ENCODE measurements at regions not wholly inside any gene's neighbourhood (a gene's known extent, or its start where the extent isn't known, plus 50 kb on each side); places are given as distances from the start of the nearest gene placed in this dataset.
"Not testable (repeated sequence)": the region's sequence is repeated elsewhere in the genome, so short reads cannot be mapped to it uniquely, and the experiment has no call there.

DNA sequence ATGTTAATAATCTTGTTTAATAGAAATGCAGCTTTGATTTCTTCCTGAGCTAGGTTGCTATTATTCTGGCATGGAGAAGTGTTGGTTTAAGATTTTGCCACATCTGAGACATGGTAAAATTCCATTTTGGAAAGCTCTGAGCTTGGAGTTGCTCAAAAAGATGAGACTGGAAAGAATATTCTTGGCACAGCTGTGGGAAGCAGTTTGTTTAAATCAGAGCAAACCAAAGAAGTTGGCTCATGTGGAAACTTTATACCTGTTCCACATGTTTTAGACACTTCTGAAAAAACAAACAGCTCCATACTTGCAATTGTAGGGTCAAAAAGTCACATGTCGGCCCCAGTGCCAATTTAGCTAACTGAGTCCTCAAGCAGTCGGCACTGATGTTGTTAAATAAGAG, 116.6 kb downstream of the SLC4A3 start:
- intact Hi-C loops (cut with DNase I) = loop anchor here in 1 of 4 donors (10.0 kb wide), 3 partner anchors 171 to 941 kb away; no protein-coding TSS in a partner anchor
- 60 to 75% (median 68%) methylated on average over 2 of the region's 2 CpGs for WGBS, 3 donors
- Histone ChIP-seq H3K9me3 (no peaks in the 10 kb centered on the region), H3K4me1 (ENCODE audit: insufficient read depth) (peaks cover 7% of the 10 kb centered on the region), H3K36me3 (no peaks in the 10 kb centered on the region), H3K4me3 (no peak overlapping the region), H3K27ac (no peak overlapping the region), H3K27me3 (no peaks in the 10 kb centered on the region)
- no peak for TF ChIP-seq POLR2A (IDR thresholded peaks at IDR 0.05)
- no peak for DNase-seq

DNA sequence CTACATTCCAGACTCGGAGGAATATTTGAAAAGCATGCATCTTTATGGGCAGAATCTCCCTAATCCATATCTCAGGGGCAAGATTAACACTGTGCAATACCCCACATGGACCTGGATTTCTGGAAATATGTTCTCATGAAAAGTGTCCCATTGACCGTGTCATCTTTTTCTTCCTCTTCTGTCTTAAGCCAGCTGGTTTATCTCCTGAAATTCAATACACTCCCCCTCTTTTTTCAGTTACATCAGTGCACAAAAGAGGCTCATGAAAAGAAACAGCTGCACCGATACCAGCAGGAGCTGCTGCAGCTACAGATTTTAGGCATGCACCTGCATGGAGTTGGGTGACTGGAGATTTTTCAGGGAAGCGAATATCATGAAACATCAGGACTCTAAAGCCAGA, 117.2 kb downstream of the SLC4A3 start:
- no peaks in the 10 kb centered on the region for H3K9me3 ChIP-seq
- H3K27me3 ChIP-seq = no peaks in the 10 kb centered on the region
- no peak overlapping the region for H3K27ac ChIP-seq
- TF ChIP-seq EP300 (IDR thresholded peaks at IDR 0.05) (no peak), POLR2A (IDR thresholded peaks at IDR 0.05) (no peak)
- TF ChIP-seq, protein P1, sequence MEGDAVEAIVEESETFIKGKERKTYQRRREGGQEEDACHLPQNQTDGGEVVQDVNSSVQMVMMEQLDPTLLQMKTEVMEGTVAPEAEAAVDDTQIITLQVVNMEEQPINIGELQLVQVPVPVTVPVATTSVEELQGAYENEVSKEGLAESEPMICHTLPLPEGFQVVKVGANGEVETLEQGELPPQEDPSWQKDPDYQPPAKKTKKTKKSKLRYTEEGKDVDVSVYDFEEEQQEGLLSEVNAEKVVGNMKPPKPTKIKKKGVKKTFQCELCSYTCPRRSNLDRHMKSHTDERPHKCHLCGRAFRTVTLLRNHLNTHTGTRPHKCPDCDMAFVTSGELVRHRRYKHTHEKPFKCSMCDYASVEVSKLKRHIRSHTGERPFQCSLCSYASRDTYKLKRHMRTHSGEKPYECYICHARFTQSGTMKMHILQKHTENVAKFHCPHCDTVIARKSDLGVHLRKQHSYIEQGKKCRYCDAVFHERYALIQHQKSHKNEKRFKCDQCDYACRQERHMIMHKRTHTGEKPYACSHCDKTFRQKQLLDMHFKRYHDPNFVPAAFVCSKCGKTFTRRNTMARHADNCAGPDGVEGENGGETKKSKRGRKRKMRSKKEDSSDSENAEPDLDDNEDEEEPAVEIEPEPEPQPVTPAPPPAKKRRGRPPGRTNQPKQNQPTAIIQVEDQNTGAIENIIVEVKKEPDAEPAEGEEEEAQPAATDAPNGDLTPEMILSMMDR (IDR thresholded peaks at IDR 0.05) = no peak
- intact Hi-C loops (cut with DNase I) = loop anchor here in 1 of 4 donors (10.0 kb wide), 3 partner anchors 170 to 940 kb away; no protein-coding TSS in a partner anchor
- peaks cover 7% of the 10 kb centered on the region for H3K4me1 ChIP-seq (ENCODE audit: insufficient read depth)
- H3K4me3 ChIP-seq = no peak overlapping the region
- no peaks in the 10 kb centered on the region for H3K36me3 ChIP-seq
- WGBS, 3 donors = 25 to 28% (median 25%) methylated on average over 4 of the region's 4 CpGs
- DNase-seq = no peak

DNA sequence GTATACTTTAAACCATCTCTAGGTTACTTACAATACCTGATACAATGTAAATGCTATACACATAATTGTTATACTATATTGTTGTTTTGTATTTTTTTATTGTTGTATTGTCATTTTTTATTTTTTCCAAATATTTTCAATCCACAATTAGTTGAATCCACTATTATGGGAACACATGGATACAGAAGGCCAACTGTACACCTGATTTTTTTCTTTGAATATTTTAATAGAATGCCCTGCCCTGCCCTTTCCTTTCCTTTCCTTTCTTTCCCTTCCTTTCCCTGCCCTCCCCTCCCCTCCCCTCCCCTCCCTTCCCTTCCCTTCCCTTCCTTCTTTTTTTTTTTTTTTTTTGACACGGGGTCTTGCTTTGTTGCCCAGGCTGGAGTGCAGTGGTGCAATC, 120.2 kb downstream of the SLC4A3 start:
- Histone ChIP-seq H3K27ac (no peak overlapping the region), H3K4me1 (ENCODE audit: insufficient read depth) (peaks cover 3% of the 10 kb centered on the region), H3K9me3 (no peaks in the 10 kb centered on the region), H3K27me3 (no peaks in the 10 kb centered on the region), H3K36me3 (no peaks in the 10 kb centered on the region), H3K4me3 (no peak overlapping the region)
- no peak for TF ChIP-seq EP300 (IDR thresholded peaks at IDR 0.05)
- TF ChIP-seq, protein P1 (IDR thresholded peaks at IDR 0.05) = no peak
- 86 to 93% (median 93%) methylated on average over 1 of the region's 1 CpG for WGBS, 3 donors
- no peak for DNase-seq
- intact Hi-C loops (cut with DNase I) = loop anchor here in 1 of 4 donors (10.0 kb wide), 3 partner anchors 167 to 937 kb away; no protein-coding TSS in a partner anchor

DNA sequence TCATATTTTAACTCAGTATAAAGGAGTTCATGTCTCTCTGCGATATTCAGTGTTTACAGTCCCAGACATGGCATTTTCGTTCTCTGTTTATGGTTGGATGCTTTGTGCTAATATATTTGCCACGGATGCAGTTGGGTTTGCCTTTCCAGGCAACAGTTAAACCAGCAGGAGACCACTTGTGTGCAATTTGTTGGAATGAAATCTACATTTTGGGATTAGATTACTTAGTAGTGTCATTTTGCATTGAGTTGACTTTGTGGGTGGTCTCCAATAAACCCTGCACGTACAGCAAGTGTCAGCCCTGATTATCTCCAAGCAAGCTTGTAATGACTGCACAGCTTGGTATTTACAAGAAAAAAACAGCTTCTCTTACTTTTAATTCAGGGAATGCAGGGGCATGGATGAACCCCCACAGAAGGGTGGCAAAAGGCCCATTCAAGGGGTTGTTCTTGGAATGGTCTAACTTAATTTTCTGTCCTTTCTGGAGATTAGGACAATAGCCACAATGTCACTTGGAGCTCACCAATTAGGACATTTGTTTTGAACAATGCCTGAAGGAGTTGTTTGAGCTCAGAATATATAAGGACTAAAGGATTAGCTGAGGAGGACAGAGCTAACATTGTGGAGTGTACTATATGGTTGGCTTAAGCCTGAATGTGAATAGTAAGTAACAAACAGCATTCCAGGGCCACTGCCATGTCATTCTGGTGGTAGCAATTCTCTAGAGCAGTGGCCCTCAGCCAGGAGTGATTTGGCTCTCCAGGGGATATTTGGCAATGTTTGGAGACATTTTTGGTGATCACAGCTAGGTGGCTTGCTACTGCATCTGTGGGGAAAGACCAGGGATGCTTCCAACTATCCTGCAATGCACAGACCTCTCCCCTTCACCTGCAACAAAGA, 121.5 kb downstream of the SLC4A3 start:
- Histone ChIP-seq H3K4me1 (ENCODE audit: insufficient read depth) (no peaks in the 10 kb centered on the region), H3K4me3 (no peak overlapping the region), H3K27ac (no peak overlapping the region), H3K36me3 (no peaks in the 10 kb centered on the region), H3K9me3 (no peaks in the 10 kb centered on the region), H3K27me3 (no peaks in the 10 kb centered on the region)
- 64 to 76% (median 69%) methylated on average over 4 of the region's 4 CpGs for WGBS, 3 donors
- no peak for DNase-seq
- TF ChIP-seq, protein P1 (IDR thresholded peaks at IDR 0.05) = no peak
- TF ChIP-seq EP300 (IDR thresholded peaks at IDR 0.05) (no peak), POLR2A (IDR thresholded peaks at IDR 0.05) (no peak)
- intact Hi-C loops (cut with DNase I) = loop anchor here in 1 of 4 donors (10.0 kb wide), 3 partner anchors 166 to 936 kb away; no protein-coding TSS in a partner anchor

DNA sequence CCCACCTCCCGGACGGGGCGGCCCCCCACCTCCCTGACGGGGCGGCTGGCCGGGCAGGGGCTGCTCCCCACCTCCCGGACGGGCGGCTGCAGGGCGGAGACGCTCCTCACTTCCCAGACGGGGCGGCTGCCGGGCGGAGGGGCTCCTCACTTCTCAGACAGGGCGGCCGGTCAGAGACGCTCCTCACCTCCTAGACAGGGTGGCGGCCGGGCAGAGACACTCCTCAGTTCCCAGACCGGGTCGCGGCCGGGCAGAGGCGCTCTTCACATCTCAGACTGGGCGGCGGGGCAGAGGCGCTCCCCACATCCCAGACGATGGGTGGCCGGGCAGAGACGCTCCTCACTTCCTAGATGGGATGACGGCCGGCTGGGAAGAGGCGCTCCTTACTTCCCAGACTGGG, 123.7 kb downstream of the SLC4A3 start:
- H3K27ac ChIP-seq; H3K27me3 ChIP-seq; DNase-seq; H3K9me3 ChIP-seq; H3K36me3 ChIP-seq; intact Hi-C loops (cut with DNase I); H3K4me1 ChIP-seq (ENCODE audit: insufficient read depth); H3K4me3 ChIP-seq: not testable (repeated sequence)
- 94 to 95% (median 95%) methylated on average over 34 of the region's 34 CpGs for WGBS, 3 donors
